ENCODE measurements at regions not wholly inside any gene's neighbourhood (a gene's known extent, or its start where the extent isn't known, plus 50 kb on each side); places are given as distances from the start of the nearest gene placed in this dataset.

- H3K36me3 ChIP-seq (ENCODE audit: insufficient read depth, low read length), result no peaks in the 10 kb centered on the region
- no peak overlapping the region for H3K4me3 ChIP-seq (ENCODE audit: low read length)
- H3K9me3 Mint-ChIP-seq, result no peaks in the 10 kb centered on the region
- no peak overlapping the region for H3K27ac Mint-ChIP-seq
- H3K4me1 ChIP-seq (ENCODE audit: insufficient read depth, low read length), result no peaks in the 10 kb centered on the region
- peaks cover 6% of the 10 kb centered on the region for H3K27me3 Mint-ChIP-seq
- ChIA-PET POLR2A (no interaction called here), CTCF (no interaction called here)
- TF ChIP-seq CTCF (IDR thresholded peaks at IDR 0.05), result no peak
- intact Hi-C loops (cut with DNase I, micrococcal nuclease), result no loop called here
- H3K27me3 ChIP-seq (ENCODE audit: control insufficient read depth in 1 of 2, insufficient read depth in 2 of 2, low read length in 2 of 2), result peaks cover 3 to 7% of the 10 kb centered on the region in 2 experiments
- no peak overlapping the region for H3K27ac ChIP-seq (ENCODE audit: low read depth in 1 of 2, low read length in 2 of 2)
- H3K4me3 Mint-ChIP-seq, result no peak overlapping the region
- DNase-seq (no peak), ATAC-seq (ENCODE audit: poor library complexity) (no peak)
- no peaks in the 10 kb centered on the region for H3K36me3 Mint-ChIP-seq (ENCODE audit: low read depth)
- no peaks in the 10 kb centered on the region for H3K9me3 ChIP-seq (ENCODE audit: control insufficient read depth in 1 of 2, insufficient read depth in 1 of 2, low read length in 2 of 2)
- no peaks in the 10 kb centered on the region for H3K4me1 Mint-ChIP-seq (ENCODE audit: low read depth)
Observed at GRCh38 chr1:114258633-114259032, 105.0 kb upstream of the SYT6 start.

GRCh38 chr1:114258074-114258473 is 104.4 kb upstream of the SYT6 start:
- Mint-ChIP-seq H3K4me3 (no peak overlapping the region), H3K9me3 (no peaks in the 10 kb centered on the region), H3K36me3 (ENCODE audit: low read depth) (no peaks in the 10 kb centered on the region), H3K4me1 (ENCODE audit: low read depth) (no peaks in the 10 kb centered on the region), H3K27me3 (peaks cover 6% of the 10 kb centered on the region), H3K27ac (no peak overlapping the region)
- Histone ChIP-seq H3K4me3 (ENCODE audit: low read length) (no peak overlapping the region), H3K27ac (ENCODE audit: low read depth in 1 of 2, low read length in 2 of 2) (no peak overlapping the region), H3K9me3 (ENCODE audit: control insufficient read depth in 1 of 2, insufficient read depth in 1 of 2, low read length in 2 of 2) (no peaks in the 10 kb centered on the region), H3K4me1 (ENCODE audit: insufficient read depth, low read length) (no peaks in the 10 kb centered on the region), H3K27me3 (ENCODE audit: control insufficient read depth in 1 of 2, insufficient read depth in 2 of 2, low read length in 2 of 2) (peaks cover 3 to 7% of the 10 kb centered on the region in 2 experiments), H3K36me3 (ENCODE audit: insufficient read depth, low read length) (no peaks in the 10 kb centered on the region)
- ATAC-seq (ENCODE audit: poor library complexity) (no peak), DNase-seq (no peak)
- intact Hi-C loops (cut with DNase I, micrococcal nuclease), result no loop called here
- no peak for TF ChIP-seq CTCF (IDR thresholded peaks at IDR 0.05)
- ChIA-PET CTCF (no interaction called here), POLR2A (no interaction called here)

- H3K27me3 Mint-ChIP-seq, result peaks cover 6% of the 10 kb centered on the region
- intact Hi-C loops (cut with DNase I, micrococcal nuclease), result no loop called here
Observed at GRCh38 chr1:114257554-114257953, 103.9 kb upstream of the SYT6 start.

More at GRCh38 chr1:114257554-114257953, 103.9 kb upstream of the SYT6 start:
- Mint-ChIP-seq H3K4me3 (no peak overlapping the region), H3K27ac (no peak overlapping the region), H3K9me3 (no peaks in the 10 kb centered on the region), H3K36me3 (ENCODE audit: low read depth) (no peaks in the 10 kb centered on the region), H3K4me1 (ENCODE audit: low read depth) (no peaks in the 10 kb centered on the region)
- DNase-seq, result no peak
- H3K4me3 ChIP-seq (ENCODE audit: low read length), result no peak overlapping the region
- no peak for ATAC-seq (ENCODE audit: poor library complexity)
- H3K9me3 ChIP-seq (ENCODE audit: control insufficient read depth in 1 of 2, insufficient read depth in 1 of 2, low read length in 2 of 2), result no peaks in the 10 kb centered on the region
- H3K4me1 ChIP-seq (ENCODE audit: insufficient read depth, low read length), result no peaks in the 10 kb centered on the region
- TF ChIP-seq CTCF (IDR thresholded peaks at IDR 0.05), result no peak
- CTCF ChIA-PET, result no interaction called here
- no peak overlapping the region for H3K27ac ChIP-seq (ENCODE audit: low read depth in 1 of 2, low read length in 2 of 2)
- no peaks in the 10 kb centered on the region for H3K36me3 ChIP-seq (ENCODE audit: insufficient read depth, low read length)
- POLR2A ChIA-PET, result no interaction called here
- peaks cover 3 to 7% of the 10 kb centered on the region in 2 experiments for H3K27me3 ChIP-seq (ENCODE audit: control insufficient read depth in 1 of 2, insufficient read depth in 2 of 2, low read length in 2 of 2)
